RKO (cell line): ENCODE measurements at regions not wholly inside any gene's neighbourhood (a gene's known extent, or its start where the extent isn't known, plus 50 kb on each side); places are given as distances from the start of the nearest gene placed in this dataset.
"Not testable (repeated sequence)": the region's sequence is repeated elsewhere in the genome, so short reads cannot be mapped to it uniquely, and the experiment has no call there.

Experiments
- DNase-seq: peaks from one replicate; pipeline ENCODE4 v3.0.0-alpha.2; 2016; ENCODE audit warnings: low spot score

DNA sequence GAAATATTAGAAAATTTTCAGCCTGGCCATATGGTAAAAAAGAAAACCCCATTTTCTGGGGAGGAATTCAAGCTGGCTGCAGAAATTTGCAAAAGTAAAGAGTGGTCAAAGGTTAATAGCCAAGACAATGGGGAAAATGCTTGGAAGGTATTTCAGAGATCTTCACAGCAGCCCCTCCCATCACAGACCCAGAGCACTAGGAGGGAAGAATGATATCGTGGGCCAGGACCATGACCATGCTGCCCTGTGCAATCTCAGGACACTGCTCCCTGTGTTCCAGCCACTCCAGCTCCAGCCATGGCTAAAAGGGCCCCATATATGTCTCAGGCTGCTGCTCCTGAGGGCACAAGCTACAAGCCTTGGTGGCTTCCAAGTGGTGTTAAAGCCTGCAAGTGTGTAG is 93.9 kb upstream of the AGAP1 start:
- DNase-seq = no peak

DNA sequence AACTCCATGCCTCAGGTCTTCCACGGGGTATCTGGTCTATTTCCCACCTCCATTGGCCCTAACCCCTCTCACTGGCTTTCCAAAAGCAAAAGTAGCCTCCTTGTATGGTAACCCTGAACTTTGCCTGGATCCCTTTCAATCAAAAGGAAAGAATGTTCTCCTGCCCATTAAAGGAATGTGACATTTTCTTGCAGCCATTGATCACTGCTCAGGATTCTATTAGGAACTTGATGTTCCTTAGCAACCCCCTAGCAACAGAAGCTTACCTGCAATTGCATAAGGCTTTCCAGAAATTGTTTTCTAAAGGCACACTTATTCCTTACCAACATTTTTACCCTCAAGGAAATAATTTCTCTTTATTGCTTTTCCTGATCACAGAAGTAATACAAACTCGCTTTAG is 91.4 kb upstream of the AGAP1 start:
- DNase-seq = no peak

DNA sequence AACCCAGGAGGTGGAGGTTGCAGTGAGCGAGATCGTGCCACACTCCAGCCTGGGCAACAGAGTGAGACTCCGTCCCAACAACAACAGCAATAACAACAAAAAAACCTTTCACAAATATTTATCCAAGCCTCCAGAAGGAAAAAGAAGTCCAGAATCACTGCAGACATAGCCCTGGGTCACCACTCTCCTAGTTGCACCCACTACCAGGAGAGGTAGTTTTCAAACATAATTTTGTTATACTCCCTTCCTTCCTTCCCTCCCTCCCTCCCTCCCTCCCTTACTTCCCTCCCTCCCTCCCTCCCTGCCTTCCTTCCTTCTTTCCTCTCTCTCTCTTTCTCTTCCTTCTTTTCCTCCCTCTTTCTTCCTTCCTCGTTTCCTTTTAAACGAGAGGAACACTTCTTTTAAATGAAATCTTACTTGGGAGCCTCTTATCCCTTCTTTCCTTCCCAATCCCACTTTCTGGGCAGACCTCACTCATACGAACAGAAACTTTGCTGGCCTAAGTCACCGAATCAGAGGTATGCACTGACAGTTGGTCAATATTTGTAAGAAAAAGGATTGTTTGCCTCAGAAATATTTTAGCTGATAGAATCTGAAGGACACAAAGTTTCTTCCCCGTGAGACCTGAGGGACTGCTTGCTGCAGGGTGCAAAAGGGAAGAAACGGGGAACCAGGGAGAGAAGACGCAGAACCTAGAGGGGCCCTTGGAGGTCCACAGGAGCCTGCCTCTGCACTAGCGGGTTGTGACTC is 88.1 kb upstream of the AGAP1 start:
- no peak for DNase-seq

DNA sequence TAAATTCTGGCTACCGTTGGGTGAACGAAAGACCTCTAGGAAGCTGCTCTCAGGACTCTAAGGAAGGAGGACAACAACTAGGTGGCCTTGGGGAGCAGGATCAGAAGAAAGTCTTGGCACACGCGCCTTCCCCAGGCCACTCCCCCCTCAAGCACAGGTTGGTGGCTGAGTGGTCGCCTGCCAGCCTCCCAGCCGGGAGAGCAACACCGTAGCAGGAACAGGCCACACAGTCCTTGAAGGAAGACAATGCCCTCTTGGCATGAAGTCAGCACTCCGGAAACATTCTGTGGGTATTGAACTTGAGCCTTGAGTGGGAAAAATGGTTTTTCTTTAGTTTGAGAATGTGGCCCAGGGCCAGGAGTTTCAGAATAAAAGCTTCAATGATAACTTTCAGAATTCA is 87.4 kb upstream of the AGAP1 start:
- DNase-seq = no peak

DNA sequence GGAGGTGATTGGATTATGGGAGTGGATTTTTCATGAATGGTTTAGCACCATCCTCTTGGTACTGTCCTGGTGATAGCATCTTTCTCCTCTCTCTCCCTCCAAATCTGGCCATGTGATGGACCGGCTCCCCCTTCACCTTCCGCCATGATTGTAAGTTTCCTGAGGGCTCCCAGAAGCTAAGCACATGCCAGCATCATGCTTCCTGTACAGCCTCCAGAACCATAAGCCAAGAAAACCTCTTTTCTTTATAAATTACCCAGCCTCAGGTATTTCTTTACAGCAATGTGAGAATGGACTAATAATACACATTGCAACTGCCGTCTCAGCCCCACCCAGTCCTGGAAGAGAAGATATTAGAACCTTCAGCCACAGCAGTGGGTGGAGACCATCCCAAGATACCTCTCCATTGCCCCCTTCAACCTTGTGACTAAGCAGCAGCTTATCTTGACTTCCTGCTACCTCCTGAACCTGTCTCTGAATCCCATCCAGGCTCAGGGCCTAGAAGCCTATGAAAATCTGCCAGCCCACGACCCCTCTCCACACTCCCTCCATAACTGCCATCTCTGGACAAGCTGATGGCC is 81.8 kb upstream of the AGAP1 start:
- no peak for DNase-seq

DNA sequence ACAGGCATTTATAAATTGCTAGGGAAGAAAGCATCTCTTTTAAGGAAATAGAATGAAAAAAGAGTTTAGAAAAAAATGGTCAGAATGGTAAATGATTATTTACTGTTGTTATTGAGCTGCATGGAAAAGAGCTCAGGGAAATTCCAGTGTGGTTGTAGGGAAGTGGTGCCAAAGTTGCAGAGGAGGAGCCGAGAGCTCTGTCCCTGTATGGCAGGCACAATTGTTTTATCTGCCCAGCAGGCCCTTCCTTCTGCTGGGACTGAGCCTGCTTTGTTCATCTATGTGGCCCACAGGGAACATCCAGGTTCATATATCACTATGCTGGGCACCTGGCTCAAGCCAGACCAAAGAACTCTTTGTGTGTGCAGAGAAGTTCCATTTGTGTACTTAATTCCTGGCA is 80.8 kb upstream of the AGAP1 start:
- no peak for DNase-seq

DNA sequence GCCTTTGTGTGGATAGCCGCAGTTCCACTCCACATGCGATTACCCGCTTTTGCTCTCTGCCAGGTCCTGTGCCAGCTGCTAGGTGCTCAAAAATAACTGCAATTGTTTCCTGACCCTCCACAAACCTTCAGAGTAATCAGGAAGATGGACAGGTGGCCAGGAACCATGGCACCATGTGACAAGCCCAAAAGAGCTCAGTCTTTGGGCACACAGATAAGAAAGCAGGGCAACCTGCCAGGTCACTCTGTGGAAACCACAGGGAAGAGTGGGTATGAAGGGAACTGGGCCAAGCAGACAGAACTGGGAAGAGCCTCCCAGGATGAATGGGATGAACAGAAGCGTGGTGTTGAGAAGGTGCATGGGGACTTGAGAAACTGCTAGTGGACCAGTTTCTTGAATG is 79.4 kb upstream of the AGAP1 start:
- no peak for DNase-seq

DNA sequence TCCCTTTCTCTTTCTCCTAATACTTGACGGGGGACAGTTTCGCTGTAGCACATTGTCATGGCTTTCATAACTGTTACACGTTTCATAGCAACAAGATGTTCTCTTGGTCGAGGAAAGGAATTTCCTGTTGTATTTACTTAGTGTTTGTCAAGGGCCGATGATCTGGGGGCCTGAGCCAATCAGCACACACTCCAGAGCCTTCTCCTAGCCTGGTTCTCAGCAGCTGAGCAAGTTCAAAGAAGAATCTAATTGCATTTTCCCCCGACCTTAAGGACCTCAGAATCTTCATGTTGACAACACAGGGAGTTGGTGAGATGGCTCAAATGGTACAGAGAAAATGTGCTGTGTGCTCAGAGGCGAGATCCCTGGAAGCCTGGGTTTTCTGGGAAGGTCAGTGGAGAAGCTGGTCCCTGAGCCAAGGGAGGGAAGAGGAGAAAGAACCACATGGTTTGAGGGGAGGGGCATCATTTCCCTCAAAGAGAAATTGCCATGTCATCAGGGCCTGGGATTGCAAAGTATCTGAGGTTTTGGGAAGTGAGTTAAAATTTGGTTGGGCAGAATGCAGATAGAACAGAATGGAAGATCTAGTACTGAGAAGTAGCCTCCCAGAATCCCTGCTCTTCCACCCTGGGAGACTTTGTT is 76.9 kb upstream of the AGAP1 start:
- no peak for DNase-seq

DNA sequence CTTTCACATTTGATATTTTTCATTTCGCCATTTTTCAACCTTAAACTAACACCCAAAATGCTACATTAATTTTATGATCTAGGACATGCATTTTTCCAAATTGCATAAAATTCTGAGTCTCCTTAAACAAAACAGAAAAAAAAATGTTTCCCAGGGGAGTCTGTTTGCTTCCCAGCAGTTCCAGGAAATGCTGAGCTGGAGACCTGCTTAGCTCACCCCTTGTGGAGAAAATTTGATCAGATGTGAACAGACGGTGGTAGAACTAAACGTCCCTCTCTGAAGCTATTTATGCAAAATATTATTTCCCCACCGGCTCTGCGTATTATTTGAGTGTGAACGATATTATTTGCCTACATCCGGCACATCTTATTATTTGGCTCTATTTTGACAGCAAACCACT is 74.9 kb upstream of the AGAP1 start:
- no peak for DNase-seq

DNA sequence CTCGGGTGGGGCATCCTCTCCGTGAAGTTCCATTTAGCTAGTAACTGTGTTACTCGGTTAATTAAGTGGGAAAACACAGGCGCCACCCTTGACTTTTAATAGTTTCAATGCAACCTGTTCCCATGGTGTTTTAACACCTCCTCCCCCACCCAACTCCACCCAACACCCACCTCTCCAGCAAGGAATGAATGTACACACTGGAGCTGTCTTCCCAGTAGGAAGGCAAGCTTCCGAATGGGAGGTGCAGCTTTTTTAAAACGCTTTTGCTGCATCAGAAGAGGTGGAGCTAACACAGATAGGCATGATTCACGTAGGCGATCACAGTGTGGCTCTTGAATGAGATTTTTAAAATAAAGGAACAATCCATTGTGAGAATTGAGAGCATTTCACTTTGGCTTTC is 73.8 kb upstream of the AGAP1 start:
- no peak for DNase-seq

DNA sequence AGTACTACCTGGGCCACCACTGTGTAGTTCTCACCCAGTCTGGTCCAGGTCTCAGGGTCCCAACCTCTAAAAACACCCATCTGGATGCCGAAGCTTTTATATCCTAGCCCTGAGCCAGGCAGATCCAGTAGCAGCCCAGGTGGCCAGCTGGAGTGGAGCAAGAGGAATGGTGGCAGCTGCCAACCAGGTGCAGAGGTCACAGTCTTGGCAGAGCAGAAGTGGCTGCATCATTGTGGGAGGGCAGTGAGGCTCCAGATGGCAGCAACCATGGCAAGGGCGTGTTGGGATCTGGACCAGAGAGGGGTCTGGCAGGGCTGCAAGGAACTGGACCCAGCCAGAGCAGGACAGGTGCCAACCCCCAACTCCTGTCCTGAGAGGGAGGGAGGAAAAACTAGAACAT is 72.2 kb upstream of the AGAP1 start:
- DNase-seq = no peak

DNA sequence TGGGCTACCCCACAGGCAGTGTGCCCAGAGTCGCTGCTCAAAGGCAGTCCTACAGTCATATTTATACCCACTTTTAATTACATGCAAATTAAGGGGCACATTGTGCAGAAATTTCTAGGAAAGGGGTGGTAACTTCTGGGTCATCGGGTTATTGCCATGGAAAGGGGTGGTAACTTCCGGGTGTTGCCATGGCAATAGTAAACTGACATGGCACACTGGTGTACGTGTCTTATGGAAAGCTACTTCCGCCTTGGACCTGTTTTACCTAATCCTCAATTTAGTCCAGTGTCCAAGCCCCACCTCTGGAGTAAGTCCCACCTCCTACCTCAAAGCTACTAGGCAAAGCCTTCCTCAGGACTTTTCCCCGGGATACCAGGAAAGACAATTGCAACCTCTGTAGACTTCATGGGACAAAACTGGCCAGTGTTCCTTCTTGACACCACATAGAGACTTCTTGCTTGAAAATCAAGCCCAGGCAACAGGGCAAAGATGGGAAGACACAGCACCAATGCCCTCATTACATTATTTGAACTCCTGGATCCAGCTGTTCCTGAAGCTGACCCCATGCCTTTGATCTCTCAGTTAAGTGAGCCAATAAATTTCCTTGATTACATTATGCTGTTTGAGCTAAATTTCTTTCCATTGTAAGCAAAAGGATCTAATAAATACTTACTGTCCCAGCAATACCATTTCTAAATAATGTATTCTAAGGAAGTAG is 63.3 kb upstream of the AGAP1 start:
- DNase-seq = no peak

DNA sequence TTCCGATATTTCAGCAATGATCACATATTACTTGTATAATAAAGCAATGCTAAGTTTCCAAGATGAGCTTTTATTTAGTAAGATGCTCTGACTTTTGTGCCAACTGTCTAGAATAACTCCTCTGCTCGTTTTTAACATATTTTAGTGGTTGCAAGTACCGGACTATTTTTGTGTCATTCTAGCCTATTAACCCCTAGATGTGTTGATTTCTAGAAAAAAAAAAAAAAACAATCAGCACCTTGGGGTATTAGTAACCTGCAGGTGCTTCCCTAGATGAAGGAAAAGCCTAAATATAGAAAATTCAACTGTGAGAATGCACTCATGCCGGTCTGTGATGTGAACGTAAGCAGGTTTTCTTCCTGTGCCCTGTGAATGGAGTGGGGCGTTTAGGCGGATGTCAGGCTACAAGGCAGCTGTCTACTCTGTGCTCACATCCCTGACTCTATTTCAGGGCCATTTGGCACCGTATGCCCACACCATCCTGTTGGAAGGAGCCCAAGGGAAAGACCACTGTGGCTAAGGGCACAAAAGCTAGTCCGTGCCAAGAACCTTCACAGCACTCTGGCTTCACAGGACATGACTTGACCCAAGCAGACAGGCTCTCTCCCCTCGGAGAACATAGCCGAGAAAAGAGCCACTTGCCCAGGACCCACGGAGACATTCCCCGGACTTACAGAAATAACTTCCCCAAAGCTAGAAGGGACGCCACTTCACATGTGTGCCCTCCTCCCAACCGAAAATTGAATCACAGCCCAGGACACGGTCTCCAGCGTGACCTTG is 60.9 kb upstream of the AGAP1 start:
- DNase-seq = no peak

DNA sequence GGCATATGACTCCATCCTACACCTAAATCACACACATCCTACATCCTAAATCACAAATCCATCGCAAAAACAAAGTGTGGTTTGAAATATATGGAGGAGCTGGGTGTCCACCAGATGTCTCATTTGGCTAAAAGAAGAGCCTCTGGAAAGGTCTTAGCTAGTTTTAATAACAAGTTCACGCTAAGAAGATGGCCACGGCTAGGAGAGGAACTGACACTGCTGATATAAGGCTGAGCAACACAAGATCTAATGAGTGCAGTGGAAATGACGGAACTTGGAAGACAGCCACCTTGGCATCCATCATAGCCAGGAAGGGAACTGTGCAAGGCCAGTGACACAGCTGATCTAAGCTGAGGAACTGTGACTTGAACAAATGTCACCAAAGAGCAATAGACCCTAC is 60.0 kb upstream of the AGAP1 start:
- DNase-seq = peak; percentile 50

DNA sequence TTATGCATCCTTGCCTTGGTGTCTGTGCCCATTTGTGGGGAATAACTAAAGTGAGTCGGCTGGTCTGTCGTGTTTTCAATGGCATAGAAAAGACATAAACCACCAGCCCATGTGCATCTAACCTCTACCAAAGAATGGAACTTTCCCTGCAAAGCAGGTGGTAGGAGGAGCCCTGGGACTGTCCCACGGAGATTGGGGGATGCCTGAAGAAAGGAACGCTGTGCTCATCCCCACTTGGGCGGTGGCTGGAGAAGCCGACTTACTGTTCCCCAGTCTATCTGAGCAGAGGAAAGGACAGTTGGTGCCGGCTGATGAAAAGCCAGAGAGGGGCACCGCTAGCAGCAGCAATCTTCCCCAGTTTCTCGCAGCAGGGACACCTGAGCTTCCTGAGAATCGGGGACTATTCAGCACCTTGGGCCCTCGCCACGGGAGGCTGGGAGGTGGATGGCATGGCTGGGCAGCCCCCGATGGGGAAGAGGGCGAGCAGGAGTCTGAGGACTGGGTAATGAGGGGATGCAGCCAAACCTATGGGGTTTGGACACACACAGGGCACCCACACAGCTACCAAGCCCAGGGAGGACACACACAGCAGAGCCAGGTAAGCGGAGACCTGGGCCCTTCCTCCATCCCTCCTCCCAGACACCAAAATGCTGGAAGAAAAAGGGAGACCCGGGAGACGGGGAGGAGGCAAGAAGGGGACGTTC is 53.7 kb upstream of the AGAP1 start:
- DNase-seq = no peak

DNA sequence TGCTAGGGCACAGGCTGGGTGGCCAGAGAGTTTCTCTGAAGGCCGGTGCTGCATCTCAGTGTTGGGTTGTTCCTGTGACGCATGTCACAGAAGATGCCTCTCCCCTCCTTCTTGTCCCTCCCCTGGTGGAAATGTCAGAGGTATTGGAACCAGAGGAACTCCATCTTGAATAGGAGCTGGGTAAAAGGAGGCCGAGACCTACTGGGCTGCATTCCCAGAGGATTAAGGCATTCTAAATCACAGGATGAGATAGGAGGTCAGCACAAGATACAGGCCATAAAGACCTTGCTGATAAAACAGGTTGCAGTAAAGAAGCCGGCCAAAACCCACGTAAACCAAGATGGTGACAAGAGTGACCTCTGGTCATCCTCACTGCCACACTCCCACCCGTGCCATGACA is 50.3 kb upstream of the AGAP1 start:
- DNase-seq = not testable (repeated sequence)
